Left colon (tissue), 2 donors: ENCODE measurements at regions not wholly inside any gene's neighbourhood (a gene's known extent, or its start where the extent isn't known, plus 50 kb on each side); places are given as distances from the start of the nearest gene placed in this dataset.
"Not testable (repeated sequence)": the region's sequence is repeated elsewhere in the genome, so short reads cannot be mapped to it uniquely, and the experiment has no call there.

Source experiments
- ATAC-seq: fragments of 200-7000 bp; cut with Tn5 transposase; one replicate; pipeline ENCODE4 v1.9.1; 2020; ENCODE audit warnings: mild to moderate bottlenecking, moderate library complexity
- DNase-seq, 2 donors: peaks; one replicate each; pipeline ENCODE4 v3.0.0-alpha.2; 2020
- intact Hi-C, 2 donors: fragments of 100-400 bp; cut with DNase I in 1 of 2; cut with micrococcal nuclease in 1 of 2; formaldehyde crosslinking; loops; one replicate each; pipeline versions ENCODE4 v1.11.2 to v1.14.0; 2022; cut with DNase I, micrococcal nuclease
- donor health status: DM: no; HTN: no; CAD: no.
- donor health status: DM: yes; HTN: yes; CAD: no.

- ATAC-seq (no peak), DNase-seq (no peak)
- intact Hi-C loops, result no loop called here
Observed at GRCh38 chr6:2305951-2306350, 60.5 kb upstream of the GMDS start.

DNA sequence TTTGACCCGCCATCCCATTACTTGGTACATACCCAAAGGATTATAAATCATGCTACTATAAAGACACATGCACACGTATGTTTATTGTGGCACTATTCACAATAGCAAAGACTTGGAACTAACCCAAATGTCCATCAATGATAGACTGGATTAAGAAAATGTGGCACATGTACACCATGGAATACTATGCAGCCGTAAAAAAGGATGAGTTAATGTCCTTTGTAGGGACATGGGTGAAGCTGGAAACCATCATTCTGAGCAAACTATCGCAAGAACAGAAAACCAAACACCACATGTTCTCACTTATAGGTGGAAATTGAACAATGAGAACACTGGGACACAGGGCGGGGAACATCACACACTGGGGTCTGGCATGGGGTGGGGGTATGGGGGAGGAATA is 57.1 kb upstream of the GMDS start:
- DNase-seq, ATAC-seq, intact Hi-C loops: not testable (repeated sequence)

DNA sequence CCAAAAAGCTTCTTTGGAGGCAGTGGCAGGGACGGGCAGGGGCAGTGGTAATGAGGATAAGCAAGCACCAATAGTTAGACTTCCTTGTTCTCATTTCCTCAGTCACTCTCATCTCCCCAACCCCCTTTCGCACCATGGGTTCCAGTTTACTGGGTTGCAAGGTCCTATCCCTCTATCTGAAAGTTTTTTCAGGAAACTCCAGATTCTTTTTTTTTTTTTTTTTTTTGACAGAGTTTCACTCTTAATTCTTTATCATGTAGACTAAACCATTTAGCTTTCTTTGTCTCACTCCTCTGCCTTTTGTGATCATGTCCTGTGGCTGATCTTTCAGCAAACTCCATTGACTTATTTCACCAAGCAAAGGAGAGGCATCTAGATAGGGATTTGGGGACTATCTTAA is 51.4 kb upstream of the GMDS start:
- intact Hi-C loops, result no loop called here
- ATAC-seq, result no peak
- DNase-seq, result no peak
